ENCODE measurements at regions not wholly inside any gene's neighbourhood (a gene's known extent, or its start where the extent isn't known, plus 50 kb on each side); places are given as distances from the start of the nearest gene placed in this dataset.
A peak's percentile ranks its signal among the peaks of the same experiment; 100 is the strongest.

DNA sequence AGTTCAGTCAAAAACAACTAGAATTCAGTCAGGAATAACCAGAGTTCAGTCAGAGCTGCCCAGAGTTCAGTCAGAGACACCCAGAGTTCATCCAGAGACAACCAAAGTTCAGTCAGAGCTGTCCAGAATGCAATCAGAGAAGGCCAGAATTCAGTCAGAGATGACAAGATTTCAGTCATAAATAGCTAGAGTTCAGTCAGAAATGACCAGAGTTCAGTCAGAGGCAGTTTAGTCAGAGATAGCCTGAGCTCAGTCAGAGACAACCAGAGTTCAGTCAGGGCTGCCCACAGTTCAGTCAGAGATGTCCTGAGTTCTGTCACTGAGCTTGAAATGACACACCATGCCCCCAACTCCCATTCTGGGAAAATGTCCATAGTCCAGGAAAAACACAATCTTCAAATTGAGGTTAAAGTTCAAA lies 1102.8 kb downstream of the BCL11B start:
- DNase-seq = no peak
- Histone ChIP-seq H3K4me1 (ENCODE audit: control insufficient read depth, insufficient read depth, low read length) (no peaks in the 10 kb centered on the region), H3K9me3 (ENCODE audit: control insufficient read depth, low read depth, low read length) (no peaks in the 10 kb centered on the region), H3K36me3 (ENCODE audit: control insufficient read depth, insufficient read depth, low read length) (no peaks in the 10 kb centered on the region), H3K27me3 (ENCODE audit: control insufficient read depth, insufficient read depth, low read length) (no peaks in the 10 kb centered on the region), H3K27ac (ENCODE audit: low read length) (no peak overlapping the region), H3K4me3 (ENCODE audit: low read length) (no peak overlapping the region)

DNA sequence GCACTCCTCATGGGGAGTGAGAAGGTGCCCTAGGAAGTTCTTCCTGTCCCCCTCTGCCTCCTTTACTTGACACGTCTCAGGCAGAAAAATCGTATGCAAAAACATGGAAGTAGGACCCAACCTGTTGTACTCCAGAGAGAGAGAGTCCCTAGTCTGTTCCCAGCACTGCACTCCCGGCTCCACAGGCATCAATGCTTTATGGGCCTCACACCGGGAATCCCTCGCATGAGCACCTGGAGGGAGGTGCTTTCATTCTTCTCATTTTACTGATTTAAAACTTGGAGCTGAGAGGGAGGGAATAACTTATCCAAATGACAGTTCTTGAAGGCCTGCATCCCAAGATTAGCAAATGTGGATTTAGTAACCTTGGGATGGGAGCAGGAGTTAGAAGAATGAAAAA lies 1101.4 kb downstream of the BCL11B start:
- Histone ChIP-seq H3K27me3 (ENCODE audit: control insufficient read depth, insufficient read depth, low read length) (no peaks in the 10 kb centered on the region), H3K27ac (ENCODE audit: low read length) (no peak overlapping the region), H3K9me3 (ENCODE audit: control insufficient read depth, low read depth, low read length) (no peaks in the 10 kb centered on the region), H3K36me3 (ENCODE audit: control insufficient read depth, insufficient read depth, low read length) (no peaks in the 10 kb centered on the region), H3K4me3 (ENCODE audit: low read length) (no peak overlapping the region), H3K4me1 (ENCODE audit: control insufficient read depth, insufficient read depth, low read length) (no peaks in the 10 kb centered on the region)
- no peak for DNase-seq
- WGBS (ENCODE audit: insufficient coverage, low lambda C conversion rate) = no CpG with 5 or more reads among the region's 5 CpGs

DNA sequence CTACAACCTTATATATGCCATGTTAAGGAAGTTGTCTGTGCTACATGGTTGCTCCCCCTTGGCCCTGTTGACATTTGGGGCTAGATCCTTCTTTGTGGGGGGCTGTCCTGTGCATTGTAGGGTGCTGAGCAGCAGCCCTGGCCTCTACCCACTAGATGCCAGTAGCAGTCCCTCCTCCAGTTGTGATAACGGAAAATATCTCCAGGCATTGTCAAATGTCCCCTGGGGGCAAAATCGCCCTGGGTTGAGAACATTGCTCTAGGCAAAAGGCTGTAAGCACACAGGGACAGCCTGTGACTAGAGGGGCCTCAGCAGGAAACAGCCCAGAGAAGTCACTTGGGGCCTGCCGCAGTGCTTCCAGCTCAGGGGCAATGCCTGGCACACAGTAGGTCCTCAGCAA lies 1100.3 kb downstream of the BCL11B start:
- no peak overlapping the region for H3K27ac ChIP-seq (ENCODE audit: low read length)
- H3K27me3 ChIP-seq (ENCODE audit: control insufficient read depth, insufficient read depth, low read length) = no peaks in the 10 kb centered on the region
- H3K36me3 ChIP-seq (ENCODE audit: control insufficient read depth, insufficient read depth, low read length) = no peaks in the 10 kb centered on the region
- no peak overlapping the region for H3K4me3 ChIP-seq (ENCODE audit: low read length)
- no peaks in the 10 kb centered on the region for H3K9me3 ChIP-seq (ENCODE audit: control insufficient read depth, low read depth, low read length)
- DNase-seq = no peak
- WGBS (ENCODE audit: insufficient coverage, low lambda C conversion rate) = no CpG with 5 or more reads among the region's 3 CpGs
- H3K4me1 ChIP-seq (ENCODE audit: control insufficient read depth, insufficient read depth, low read length) = no peaks in the 10 kb centered on the region

DNA sequence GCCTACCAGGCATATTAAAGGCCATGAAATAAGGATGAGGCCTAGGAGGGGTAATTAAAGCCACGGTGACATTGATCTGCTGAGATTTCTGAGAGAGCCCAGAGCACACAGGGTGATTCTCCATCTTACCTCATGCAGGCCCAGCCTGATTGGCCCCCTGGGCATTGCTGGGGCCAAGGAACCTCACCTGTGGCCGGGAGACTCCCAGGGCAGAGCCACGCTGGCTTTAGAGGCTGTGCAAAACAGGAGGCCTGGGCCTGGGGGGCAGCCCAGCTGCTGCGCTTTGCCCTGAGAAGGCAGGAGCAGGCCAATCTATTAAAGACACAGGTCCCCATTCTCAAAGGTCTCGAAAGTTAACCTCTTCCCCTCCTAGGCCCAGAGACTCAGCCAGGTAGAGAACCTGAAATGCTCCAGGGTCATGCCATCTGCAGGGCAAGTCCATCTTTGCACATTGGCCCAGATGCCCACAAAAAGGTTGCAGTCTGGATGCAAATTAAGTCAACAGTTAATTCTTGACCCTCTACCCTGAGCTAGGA lies 1099.7 kb downstream of the BCL11B start:
- no peak for DNase-seq
- no CpG with 5 or more reads among the region's 5 CpGs for WGBS (ENCODE audit: insufficient coverage, low lambda C conversion rate)
- no peaks in the 10 kb centered on the region for H3K36me3 ChIP-seq (ENCODE audit: control insufficient read depth, insufficient read depth, low read length)
- no peaks in the 10 kb centered on the region for H3K4me1 ChIP-seq (ENCODE audit: control insufficient read depth, insufficient read depth, low read length)
- no peaks in the 10 kb centered on the region for H3K9me3 ChIP-seq (ENCODE audit: control insufficient read depth, low read depth, low read length)
- H3K27me3 ChIP-seq (ENCODE audit: control insufficient read depth, insufficient read depth, low read length) = no peaks in the 10 kb centered on the region
- H3K4me3 ChIP-seq (ENCODE audit: low read length) = no peak overlapping the region
- H3K27ac ChIP-seq (ENCODE audit: low read length) = no peak overlapping the region

DNA sequence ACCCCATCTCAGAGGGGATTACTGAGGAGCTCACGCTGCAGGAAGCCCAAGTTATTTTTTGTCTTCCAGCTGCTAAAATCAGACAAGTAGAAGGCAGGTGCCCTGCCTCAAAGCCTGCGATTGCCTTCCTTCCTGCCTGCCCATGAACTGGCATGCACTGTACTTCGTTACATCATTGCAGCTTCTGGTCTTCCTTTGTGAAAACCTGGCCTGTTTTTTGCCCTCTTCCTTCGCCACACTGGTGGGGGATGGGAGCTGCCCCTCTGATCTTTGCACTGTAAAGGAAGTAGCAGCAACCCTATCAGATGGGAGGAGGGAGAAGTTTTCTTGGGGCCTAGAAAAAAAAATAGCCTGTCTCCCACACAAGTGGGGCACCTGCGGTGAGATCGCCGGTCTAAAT lies 1098.7 kb downstream of the BCL11B start:
- no peaks in the 10 kb centered on the region for H3K27me3 ChIP-seq (ENCODE audit: control insufficient read depth, insufficient read depth, low read length)
- H3K4me3 ChIP-seq (ENCODE audit: low read length) = no peak overlapping the region
- no peaks in the 10 kb centered on the region for H3K4me1 ChIP-seq (ENCODE audit: control insufficient read depth, insufficient read depth, low read length)
- DNase-seq = peak in 1 of 2 donors; percentile 19
- WGBS (ENCODE audit: insufficient coverage, low lambda C conversion rate) = no CpG with 5 or more reads among the region's 7 CpGs
- no peak overlapping the region for H3K27ac ChIP-seq (ENCODE audit: low read length)
- H3K9me3 ChIP-seq (ENCODE audit: control insufficient read depth, low read depth, low read length) = no peaks in the 10 kb centered on the region
- no peaks in the 10 kb centered on the region for H3K36me3 ChIP-seq (ENCODE audit: control insufficient read depth, insufficient read depth, low read length)

DNA sequence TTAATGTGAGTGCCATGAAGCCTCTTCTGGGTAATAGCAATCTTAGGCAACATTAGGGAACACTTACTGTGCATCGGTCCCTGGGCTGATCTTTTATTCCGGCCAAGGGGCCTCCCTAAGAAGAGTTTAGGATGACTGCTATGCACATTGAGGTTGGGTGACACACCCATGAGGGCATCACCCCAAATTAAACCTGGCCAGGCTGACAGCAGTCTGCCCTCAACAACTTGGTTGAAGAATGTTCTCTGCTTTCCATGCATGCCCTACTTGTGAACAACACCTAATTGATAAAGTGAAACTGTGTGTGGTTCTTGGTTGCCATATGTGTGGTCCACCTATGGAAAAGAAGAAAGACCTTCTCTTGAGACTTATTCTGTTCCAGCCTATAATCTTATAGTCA lies 1098.0 kb downstream of the BCL11B start:
- Histone ChIP-seq H3K4me3 (ENCODE audit: low read length) (no peak overlapping the region), H3K27ac (ENCODE audit: low read length) (no peak overlapping the region), H3K4me1 (ENCODE audit: control insufficient read depth, insufficient read depth, low read length) (no peaks in the 10 kb centered on the region), H3K27me3 (ENCODE audit: control insufficient read depth, insufficient read depth, low read length) (no peaks in the 10 kb centered on the region), H3K36me3 (ENCODE audit: control insufficient read depth, insufficient read depth, low read length) (no peaks in the 10 kb centered on the region), H3K9me3 (ENCODE audit: control insufficient read depth, low read depth, low read length) (no peaks in the 10 kb centered on the region)
- no peak for DNase-seq
- WGBS (ENCODE audit: insufficient coverage, low lambda C conversion rate) = no CpG with 5 or more reads among the region's 2 CpGs

DNA sequence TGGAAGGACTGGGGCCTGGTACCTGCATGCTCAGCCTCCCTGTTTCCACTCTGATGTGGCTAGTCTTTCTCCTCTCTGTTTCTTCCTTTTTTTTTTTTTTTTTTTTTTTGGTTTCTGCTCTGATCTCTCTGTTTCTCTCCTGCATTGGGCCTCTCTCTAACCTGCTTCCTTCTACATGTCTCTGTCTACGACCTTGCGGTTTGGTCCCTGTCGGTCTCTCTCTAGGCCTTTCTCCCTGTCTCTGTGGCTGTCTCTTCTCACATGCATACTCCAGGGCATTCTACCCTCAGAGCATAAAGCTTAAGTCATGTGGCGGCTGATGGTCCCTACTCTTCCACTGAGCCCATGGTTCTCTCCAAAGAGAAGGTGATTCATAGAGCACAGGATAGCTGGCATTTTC lies 1096.6 kb downstream of the BCL11B start:
- Histone ChIP-seq H3K4me3 (ENCODE audit: low read length) (no peak overlapping the region), H3K36me3 (ENCODE audit: control insufficient read depth, insufficient read depth, low read length) (no peaks in the 10 kb centered on the region), H3K27me3 (ENCODE audit: control insufficient read depth, insufficient read depth, low read length) (no peaks in the 10 kb centered on the region), H3K9me3 (ENCODE audit: control insufficient read depth, low read depth, low read length) (no peaks in the 10 kb centered on the region), H3K27ac (ENCODE audit: low read length) (no peak overlapping the region), H3K4me1 (ENCODE audit: control insufficient read depth, insufficient read depth, low read length) (no peaks in the 10 kb centered on the region)
- 93% methylated on average over 3 of the region's 4 CpGs for WGBS (ENCODE audit: insufficient coverage, low lambda C conversion rate)
- no peak for DNase-seq

DNA sequence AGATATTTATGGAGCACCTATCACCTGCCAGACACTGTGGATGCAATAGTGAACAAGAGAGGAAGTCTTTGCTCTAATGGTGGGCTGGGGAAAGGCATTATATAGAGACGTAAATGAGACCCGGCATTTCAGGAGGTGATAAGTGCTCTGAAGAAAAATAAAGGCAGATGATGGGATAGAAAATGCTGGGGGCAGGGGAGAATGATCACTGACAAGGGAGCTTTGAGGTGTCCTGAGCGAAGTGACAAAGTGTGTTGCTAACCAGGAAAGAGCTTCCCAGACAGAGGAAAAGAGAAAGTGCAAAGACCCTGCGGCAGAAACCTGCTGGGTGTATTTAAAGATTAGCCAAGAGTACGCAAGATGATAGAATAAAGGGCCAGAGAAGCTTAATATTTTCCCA lies 1096.1 kb downstream of the BCL11B start:
- WGBS (ENCODE audit: insufficient coverage, low lambda C conversion rate) = 80% methylated on average over 3 of the region's 5 CpGs
- Histone ChIP-seq H3K27me3 (ENCODE audit: control insufficient read depth, insufficient read depth, low read length) (no peaks in the 10 kb centered on the region), H3K27ac (ENCODE audit: low read length) (no peak overlapping the region), H3K36me3 (ENCODE audit: control insufficient read depth, insufficient read depth, low read length) (no peaks in the 10 kb centered on the region), H3K9me3 (ENCODE audit: control insufficient read depth, low read depth, low read length) (no peaks in the 10 kb centered on the region), H3K4me1 (ENCODE audit: control insufficient read depth, insufficient read depth, low read length) (no peaks in the 10 kb centered on the region), H3K4me3 (ENCODE audit: low read length) (no peak overlapping the region)
- DNase-seq = no peak

DNA sequence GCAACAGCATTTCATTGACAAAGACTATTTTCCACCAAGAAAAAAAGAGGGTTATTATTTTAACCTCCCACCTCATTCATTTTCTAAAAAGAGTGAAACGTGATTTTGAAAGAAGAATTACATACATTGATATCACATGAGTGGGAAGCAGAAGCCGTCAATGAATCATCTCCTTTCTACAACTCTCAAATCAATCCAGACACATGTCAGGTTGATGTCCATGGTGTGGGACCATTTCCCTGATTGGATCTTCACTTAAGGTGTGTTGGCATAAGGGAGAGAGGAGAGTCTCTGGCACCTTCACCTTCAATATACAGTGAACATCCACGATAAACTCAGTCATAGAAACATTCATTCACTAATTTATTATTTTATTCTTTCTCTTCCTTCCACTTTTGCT lies 1095.1 kb downstream of the BCL11B start:
- H3K4me1 ChIP-seq (ENCODE audit: control insufficient read depth, insufficient read depth, low read length) = no peaks in the 10 kb centered on the region
- H3K27ac ChIP-seq (ENCODE audit: low read length) = no peak overlapping the region
- 90% methylated on average over 2 of the region's 3 CpGs for WGBS (ENCODE audit: insufficient coverage, low lambda C conversion rate)
- no peaks in the 10 kb centered on the region for H3K36me3 ChIP-seq (ENCODE audit: control insufficient read depth, insufficient read depth, low read length)
- no peaks in the 10 kb centered on the region for H3K9me3 ChIP-seq (ENCODE audit: control insufficient read depth, low read depth, low read length)
- DNase-seq = no peak
- H3K27me3 ChIP-seq (ENCODE audit: control insufficient read depth, insufficient read depth, low read length) = no peaks in the 10 kb centered on the region
- no peak overlapping the region for H3K4me3 ChIP-seq (ENCODE audit: low read length)

DNA sequence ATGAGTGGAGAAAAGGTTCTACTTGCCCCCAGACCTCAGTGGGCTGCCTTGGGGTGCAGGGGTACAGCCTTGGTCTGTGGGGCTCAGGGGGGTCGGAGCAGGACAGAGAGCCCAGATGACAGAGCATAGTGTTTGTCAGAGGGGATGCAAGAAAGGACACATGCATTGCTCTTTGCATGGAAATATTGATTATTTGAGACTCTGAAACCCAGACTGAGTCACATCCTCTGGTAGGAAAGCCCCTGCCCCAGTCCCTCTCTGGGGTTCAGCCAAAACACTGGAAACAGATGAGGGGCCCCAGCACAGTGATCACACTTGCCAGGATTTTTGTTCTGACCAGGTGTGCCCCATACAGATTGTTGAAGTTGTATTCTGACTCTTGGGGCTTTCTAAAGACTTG lies 1094.4 kb downstream of the BCL11B start:
- no peaks in the 10 kb centered on the region for H3K27me3 ChIP-seq (ENCODE audit: control insufficient read depth, insufficient read depth, low read length)
- no peaks in the 10 kb centered on the region for H3K9me3 ChIP-seq (ENCODE audit: control insufficient read depth, low read depth, low read length)
- WGBS (ENCODE audit: insufficient coverage, low lambda C conversion rate) = no CpG with 5 or more reads among the region's 1 CpG
- H3K36me3 ChIP-seq (ENCODE audit: control insufficient read depth, insufficient read depth, low read length) = no peaks in the 10 kb centered on the region
- no peak for DNase-seq
- no peaks in the 10 kb centered on the region for H3K4me1 ChIP-seq (ENCODE audit: control insufficient read depth, insufficient read depth, low read length)
- no peak overlapping the region for H3K27ac ChIP-seq (ENCODE audit: low read length)
- H3K4me3 ChIP-seq (ENCODE audit: low read length) = no peak overlapping the region

DNA sequence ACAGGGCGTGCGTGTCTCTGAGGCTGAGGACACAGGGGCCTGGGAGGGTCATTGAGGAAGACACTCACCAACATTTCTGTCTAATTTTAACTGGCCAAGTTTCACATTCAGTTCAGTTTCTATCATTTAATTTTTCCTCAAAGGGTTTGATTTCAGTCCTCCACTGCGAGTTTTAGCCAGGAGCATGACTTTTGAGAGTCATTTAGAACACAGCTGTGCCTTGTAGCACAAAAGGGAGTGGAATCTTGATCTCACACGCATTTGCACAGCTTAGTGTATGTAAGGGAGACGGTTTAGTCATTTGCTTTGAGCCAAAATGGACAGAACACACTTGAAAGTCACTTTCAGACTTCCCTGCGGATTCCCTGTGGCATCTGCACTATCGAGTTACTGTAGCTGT lies 1090.8 kb downstream of the BCL11B start:
- H3K4me1 ChIP-seq (ENCODE audit: control insufficient read depth, insufficient read depth, low read length) = no peaks in the 10 kb centered on the region
- DNase-seq = no peak
- no peak overlapping the region for H3K4me3 ChIP-seq (ENCODE audit: low read length)
- H3K27me3 ChIP-seq (ENCODE audit: control insufficient read depth, insufficient read depth, low read length) = no peaks in the 10 kb centered on the region
- no peak overlapping the region for H3K27ac ChIP-seq (ENCODE audit: low read length)
- H3K9me3 ChIP-seq (ENCODE audit: control insufficient read depth, low read depth, low read length) = no peaks in the 10 kb centered on the region
- WGBS (ENCODE audit: insufficient coverage, low lambda C conversion rate) = 93% methylated on average over 3 of the region's 7 CpGs
- H3K36me3 ChIP-seq (ENCODE audit: control insufficient read depth, insufficient read depth, low read length) = no peaks in the 10 kb centered on the region
